Activated CD8-positive, alpha-beta memory T cell treated with anti-CD3 and anti-CD28 coated beads for 24 hours (primary cell): ENCODE measurements at regions not wholly inside any gene's neighbourhood (a gene's known extent, or its start where the extent isn't known, plus 50 kb on each side); places are given as distances from the start of the nearest gene placed in this dataset.
"Not testable (repeated sequence)": the region's sequence is repeated elsewhere in the genome, so short reads cannot be mapped to it uniquely, and the experiment has no call there.

Experiments used
- DNase-seq: peaks from one replicate; pipeline ENCODE4 v3.0.0-alpha.2; 2020

GRCh38 chr10:111634191-111634590 is 549.4 kb downstream of the GPAM start:
- no peak for DNase-seq

GRCh38 chr10:111646021-111646420 is 537.5 kb downstream of the GPAM start:
- DNase-seq = no peak

GRCh38 chr10:111648046-111648445 is 535.5 kb downstream of the GPAM start:
- no peak for DNase-seq

- DNase-seq = not testable (repeated sequence)
These were observed 534.5 kb downstream of the GPAM start for GRCh38 chr10:111649080-111649479.

- no peak for DNase-seq
These were observed 533.5 kb downstream of the GPAM start for GRCh38 chr10:111650088-111650487.

- no peak for DNase-seq
These were observed 527.5 kb downstream of the GPAM start for GRCh38 chr10:111656066-111656465.

- no peak for DNase-seq
These were observed 505.8 kb downstream of the GPAM start for GRCh38 chr10:111677759-111678158.

GRCh38 chr10:111686796-111687195 is 496.8 kb downstream of the GPAM start:
- DNase-seq = no peak

- DNase-seq = no peak
These were observed 484.9 kb downstream of the GPAM start for GRCh38 chr10:111698711-111699110.

GRCh38 chr10:111703986-111704385 is 479.6 kb downstream of the GPAM start:
- no peak for DNase-seq

- DNase-seq = no peak
These were observed 478.5 kb downstream of the GPAM start for GRCh38 chr10:111705021-111705420.

- DNase-seq = no peak
These were observed 477.2 kb downstream of the GPAM start for GRCh38 chr10:111706331-111706730.

- no peak for DNase-seq
These were observed 476.5 kb downstream of the GPAM start for GRCh38 chr10:111707076-111707475.

- DNase-seq = no peak
These were observed 474.0 kb downstream of the GPAM start for GRCh38 chr10:111709603-111710002.

GRCh38 chr10:111716032-111716431 is 467.5 kb downstream of the GPAM start:
- no peak for DNase-seq

GRCh38 chr10:111724121-111724520 is 459.4 kb downstream of the GPAM start:
- no peak for DNase-seq

GRCh38 chr10:111725050-111725449 is 458.5 kb downstream of the GPAM start:
- no peak for DNase-seq

- no peak for DNase-seq
These were observed 451.3 kb downstream of the GPAM start for GRCh38 chr10:111732166-111732785.

GRCh38 chr10:111739125-111739873 is 444.3 kb downstream of the GPAM start:
- DNase-seq = no peak

- DNase-seq = no peak
These were observed 443.8 kb downstream of the GPAM start for GRCh38 chr10:111739874-111740139.

- no peak for DNase-seq
These were observed 437.6 kb downstream of the GPAM start for GRCh38 chr10:111745982-111746381.

- no peak for DNase-seq
These were observed 435.8 kb downstream of the GPAM start for GRCh38 chr10:111747751-111748150.

GRCh38 chr10:111748184-111748583 is 435.4 kb downstream of the GPAM start:
- DNase-seq = no peak

GRCh38 chr10:111750165-111750849 is 433.3 kb downstream of the GPAM start:
- no peak for DNase-seq
